Loucy (cell line): ENCODE measurements at regions not wholly inside any gene's neighbourhood (a gene's known extent, or its start where the extent isn't known, plus 50 kb on each side); places are given as distances from the start of the nearest gene placed in this dataset.
A peak's percentile ranks its signal among the peaks of the same experiment; 100 is the strongest.
"Not testable (repeated sequence)": the region's sequence is repeated elsewhere in the genome, so short reads cannot be mapped to it uniquely, and the experiment has no call there.

Experiments
- H2AFZ ChIP-seq: fragments of 200-600 bp; sonication (generic); 2 replicates; pipeline ENCODE4 v1.6.0; 2016; ENCODE audit warnings: antibody characterized with exemption, mild to moderate bottlenecking, low read length, moderate library complexity
- H3F3A ChIP-seq: fragments of 200-600 bp; 2 replicates; pipeline ENCODE4 v1.6.0; 2016; ENCODE audit warnings: antibody characterized with exemption, low read depth, mild to moderate bottlenecking
- H3K27me3 ChIP-seq: fragments of 200-600 bp; sonication (generic); 2 replicates; pipeline ENCODE4 v1.6.1; 2014; ENCODE audit warnings: low read length, mild to moderate bottlenecking; ENCODE audit not compliant: insufficient read depth, poor library complexity, severe bottlenecking
- H3K36me3 ChIP-seq: fragments of 200-600 bp; sonication (generic); 2 replicates; pipeline ENCODE4 v1.6.1; 2016; ENCODE audit warnings: low read length; ENCODE audit not compliant: insufficient read depth
- H3K4me1 ChIP-seq: fragments of 200-600 bp; sonication (generic); 2 replicates; pipeline ENCODE4 v1.5.1; 2014; ENCODE audit warnings: low read length, mild to moderate bottlenecking; ENCODE audit not compliant: insufficient read depth, poor library complexity, severe bottlenecking
- H3K4me2 ChIP-seq: fragments of 200-600 bp; sonication (generic); 2 replicates; pipeline ENCODE4 v1.6.0; 2014; ENCODE audit warnings: antibody characterized with exemption, low read length, low read depth, mild to moderate bottlenecking; ENCODE audit not compliant: poor library complexity, severe bottlenecking
- H3K4me3 ChIP-seq: fragments of 200-600 bp; sonication (generic); 2 replicates; pipeline ENCODE4 v1.5.1; 2014; ENCODE audit warnings: low read length, mild to moderate bottlenecking, mixed read lengths; ENCODE audit not compliant: poor library complexity, severe bottlenecking
- H3K79me2 ChIP-seq: fragments of 200-600 bp; sonication (generic); 2 replicates; pipeline ENCODE4 v1.6.1; 2014; ENCODE audit warnings: low read length; ENCODE audit not compliant: insufficient read depth
- H3K9ac ChIP-seq: fragments of 200-600 bp; sonication (generic); 2 replicates; pipeline ENCODE4 v1.6.0; 2014; ENCODE audit warnings: mild to moderate bottlenecking, low read depth, low read length, moderate library complexity; ENCODE audit not compliant: poor library complexity, severe bottlenecking
- H3K9me2 ChIP-seq: fragments of 200-600 bp; sonication (generic); replicated peaks from 2 replicates; pipeline ENCODE4 v1.6.1; 2016; ENCODE audit warnings: low read depth, low read length, mixed read lengths
- H3K9me3 ChIP-seq: fragments of 200-600 bp; sonication (generic); 2 replicates; pipeline ENCODE4 v1.6.1; 2014; ENCODE audit warnings: mild to moderate bottlenecking, antibody characterized with exemption, low read length, low read depth; ENCODE audit not compliant: insufficient read depth
- H4K20me1 ChIP-seq: fragments of 200-600 bp; sonication (generic); 2 replicates; pipeline ENCODE4 v1.6.0; 2014; ENCODE audit warnings: antibody characterized with exemption, low read length, mild to moderate bottlenecking; ENCODE audit not compliant: insufficient read depth, poor library complexity, severe bottlenecking
- CTCF ChIP-seq: fragments of 200-600 bp; sonication (generic); conservative IDR thresholded peaks from 2 replicates; pipeline ENCODE4 v1.5.1; 2014; ENCODE audit warnings: mild to moderate bottlenecking, antibody characterized with exemption, low read length
- EZH2phosphoT487 ChIP-seq: fragments of 200-600 bp; IDR thresholded peaks from 2 replicates; pipeline ENCODE4 v1.6.1; 2018; ENCODE audit warnings: antibody characterized with exemption, mild to moderate bottlenecking, moderate library complexity, borderline replicate concordance

GRCh38 chr9:22228542-22228941, 218.1 kb upstream of the DMRTA1 start:
- H2AFZ ChIP-seq = no peak overlapping the region
- H3K4me1 ChIP-seq = no peaks in the 10 kb centered on the region
- no peaks in the 10 kb centered on the region for H3K9me2 ChIP-seq
- H3K9me3 ChIP-seq = no peaks in the 10 kb centered on the region
- H3K27me3 ChIP-seq = no peaks in the 10 kb centered on the region
- H3K36me3 ChIP-seq = no peaks in the 10 kb centered on the region
- no peak overlapping the region for H3K4me2 ChIP-seq
- no peak overlapping the region for H3K9ac ChIP-seq
- H3F3A ChIP-seq = no peaks in the 10 kb centered on the region
- TF ChIP-seq CTCF = peak; percentile 56
- TF ChIP-seq EZH2phosphoT487 = no peak
- no peaks in the 10 kb centered on the region for H4K20me1 ChIP-seq
- no peaks in the 10 kb centered on the region for H3K79me2 ChIP-seq
- no peak overlapping the region for H3K4me3 ChIP-seq

GRCh38 chr9:22229069-22229468, 217.6 kb upstream of the DMRTA1 start:
- H3K4me2 ChIP-seq = no peak overlapping the region
- no peaks in the 10 kb centered on the region for H3K27me3 ChIP-seq
- H3K9ac ChIP-seq = no peak overlapping the region
- no peaks in the 10 kb centered on the region for H4K20me1 ChIP-seq
- no peak overlapping the region for H2AFZ ChIP-seq
- H3K4me1 ChIP-seq = no peaks in the 10 kb centered on the region
- no peaks in the 10 kb centered on the region for H3K9me2 ChIP-seq
- TF ChIP-seq EZH2phosphoT487 = no peak
- TF ChIP-seq CTCF = no peak
- no peak overlapping the region for H3K4me3 ChIP-seq
- no peaks in the 10 kb centered on the region for H3K9me3 ChIP-seq
- no peaks in the 10 kb centered on the region for H3F3A ChIP-seq
- no peaks in the 10 kb centered on the region for H3K79me2 ChIP-seq
- H3K36me3 ChIP-seq = no peaks in the 10 kb centered on the region

- H3K9me2 ChIP-seq, H2AFZ ChIP-seq, H3K27me3 ChIP-seq, H3K36me3 ChIP-seq, H4K20me1 ChIP-seq, H3K4me1 ChIP-seq, H3K4me3 ChIP-seq, H3K9ac ChIP-seq, H3K79me2 ChIP-seq, H3F3A ChIP-seq, H3K9me3 ChIP-seq, H3K4me2 ChIP-seq: not testable (repeated sequence)
Measured at GRCh38 chr9:22231309-22231708, 215.3 kb upstream of the DMRTA1 start.

GRCh38 chr9:22232971-22233370, 213.7 kb upstream of the DMRTA1 start:
- H3K36me3 ChIP-seq = no peaks in the 10 kb centered on the region
- H3K9ac ChIP-seq = no peak overlapping the region
- no peak overlapping the region for H3K4me3 ChIP-seq
- H3K4me1 ChIP-seq = no peaks in the 10 kb centered on the region
- no peaks in the 10 kb centered on the region for H3F3A ChIP-seq
- no peak overlapping the region for H2AFZ ChIP-seq
- no peaks in the 10 kb centered on the region for H4K20me1 ChIP-seq
- no peaks in the 10 kb centered on the region for H3K79me2 ChIP-seq
- H3K9me2 ChIP-seq = no peaks in the 10 kb centered on the region
- no peaks in the 10 kb centered on the region for H3K9me3 ChIP-seq
- H3K27me3 ChIP-seq = no peaks in the 10 kb centered on the region
- no peak for TF ChIP-seq EZH2phosphoT487
- TF ChIP-seq CTCF = no peak
- H3K4me2 ChIP-seq = no peak overlapping the region
